SK-N-SH (cell line): ENCODE measurements at regions not wholly inside any gene's neighbourhood (a gene's known extent, or its start where the extent isn't known, plus 50 kb on each side); places are given as distances from the start of the nearest gene placed in this dataset.

ENCODE experiments used
- CTCF ChIA-PET: fragments of 300-600, 350-600 bp; formaldehyde crosslinking; extraction: SDS; loops from one replicate; lab custom pipeline; 2021; lab: Yijun Ruan, JAX
- POLR2A ChIA-PET: fragments of 350-600 bp; sonication (Branson Sonifier 250); formaldehyde crosslinking; extraction: SDS; loops from one replicate; lab custom pipeline; 2020; ENCODE audit warnings: antibody characterized with exemption, inconsistent platforms; lab: Yijun Ruan, JAX
- DNase-seq: peaks from one replicate; pipeline ENCODE4 v3.0.0; 2012
- H2AFZ ChIP-seq: fragments of 200-600 bp; sonication (generic); 2 replicates; pipeline ENCODE4 v1.8.1; 2016; ENCODE audit warnings: antibody characterized with exemption, mild to moderate bottlenecking, low read depth
- H3F3A ChIP-seq: fragments of 200-600 bp; sonication (generic); replicated peaks from 2 replicates; pipeline ENCODE3; 2016; ENCODE audit warnings: antibody characterized with exemption, mild to moderate bottlenecking; ENCODE audit not compliant: insufficient read depth
- H3K27ac ChIP-seq, 2 experiments: fragments of 200-500 bp in 1 of 2; fragments of 200-600 bp in 1 of 2; sonication (Bioruptor generic) in 1 of 2; sonication (generic), shearing (Covaris generic) in 1 of 2; 2 replicates each; pipeline versions ENCODE4 v1.5.1 to v1.6.1; 2014 to 2016; ENCODE audit warnings: low read depth in 2 of 2, inconsistent platforms in 1 of 2, low read length in 1 of 2, mild to moderate bottlenecking in 1 of 2, mixed read lengths in 1 of 2
- H3K27me3 ChIP-seq: fragments of 200-600 bp; sonication (generic), shearing (Covaris generic); 2 replicates; pipeline ENCODE4 v1.6.1; 2016; ENCODE audit warnings: mixed run types; ENCODE audit not compliant: insufficient read depth
- H3K36me3 ChIP-seq, 2 experiments: fragments of 200-500 bp in 1 of 2; fragments of 200-600 bp in 1 of 2; sonication (Bioruptor generic) in 1 of 2; sonication (generic) in 1 of 2; replicated peaks in 1 of 2; 2 replicates each; pipeline versions ENCODE3 to v1.5.1; 2014 to 2016; ENCODE audit warnings: low read length in 1 of 2, mild to moderate bottlenecking in 1 of 2; ENCODE audit not compliant: insufficient read depth in 2 of 2, control insufficient read depth in 1 of 2
- H3K4me1 ChIP-seq, 2 experiments: fragments of 200-500 bp in 1 of 2; fragments of 200-600 bp in 1 of 2; sonication (Bioruptor generic) in 1 of 2; sonication (generic), shearing (Covaris generic) in 1 of 2; 2 replicates each; pipeline versions ENCODE4 v1.5.1 to v1.6.1; 2014 to 2016; ENCODE audit warnings: low read depth in 1 of 2, low read length in 1 of 2, mixed run types in 1 of 2; ENCODE audit not compliant: insufficient read depth in 2 of 2, control insufficient read depth in 1 of 2
- H3K4me2 ChIP-seq: fragments of 200-600 bp; sonication (generic), shearing (Covaris generic); 2 replicates; pipeline ENCODE4 v1.6.1; 2017; ENCODE audit warnings: mixed run types
- H3K4me3 ChIP-seq, 2 experiments: fragments of 200-500 bp in 1 of 2; fragments of 200-600 bp in 1 of 2; sonication (Bioruptor generic) in 1 of 2; sonication (generic), shearing (Covaris generic) in 1 of 2; 2 replicates each; pipeline versions ENCODE4 v1.5.1 to v1.8.1; 2014 to 2016; ENCODE audit warnings: low read depth in 2 of 2, inconsistent platforms in 1 of 2, low read length in 1 of 2, mild to moderate bottlenecking in 1 of 2, mixed read lengths in 1 of 2, moderate library complexity in 1 of 2
- H3K79me2 ChIP-seq: fragments of 200-600 bp; sonication (generic); 2 replicates; pipeline ENCODE4 v1.8.1; 2017; ENCODE audit warnings: mild to moderate bottlenecking; ENCODE audit not compliant: insufficient read depth
- H3K9ac ChIP-seq: fragments of 200-600 bp; sonication (generic); 2 replicates; pipeline ENCODE4 v1.6.1; 2017; ENCODE audit warnings: mixed run types
- H3K9me2 ChIP-seq: fragments of 200-600 bp; sonication (generic); 2 replicates; pipeline ENCODE4 v1.6.1; 2017; ENCODE audit warnings: mixed run types
- H3K9me3 ChIP-seq: fragments of 200-600 bp; sonication (generic); 2 replicates; pipeline ENCODE4 v1.6.1; 2017; ENCODE audit warnings: mixed run types, mild to moderate bottlenecking, moderate library complexity
- H4K20me1 ChIP-seq: fragments of 200-600 bp; sonication (generic); 2 replicates; pipeline ENCODE4 v1.6.1; 2017; ENCODE audit warnings: mild to moderate bottlenecking, mixed run types; ENCODE audit not compliant: insufficient read depth
- FOXJ3 ChIP-seq: sonication (generic); formaldehyde crosslinking; IDR thresholded peaks from 2 replicates; pipeline ENCODE4 v1.5.1; 2020; ENCODE audit warnings: mild to moderate bottlenecking, missing genetic modification reagents
- GATA2 ChIP-seq: sonication (generic); formaldehyde crosslinking; IDR thresholded peaks from 2 replicates; pipeline ENCODE4 v1.5.0; 2020; ENCODE audit warnings: mild to moderate bottlenecking, missing genetic modification reagents
- MEF2A ChIP-seq: IDR thresholded peaks from 2 replicates; pipeline ENCODE4 v1.4.0; 2012; ENCODE audit warnings: low read depth, borderline replicate concordance
- RFX5 ChIP-seq: IDR thresholded peaks from 2 replicates; pipeline ENCODE4 v1.6.1; 2012; ENCODE audit warnings: mild to moderate bottlenecking, improper control_type of control experiment, low read length
- SIN3A ChIP-seq: IDR thresholded peaks from 2 replicates; pipeline ENCODE4 v1.6.1; 2012; ENCODE audit warnings: low read depth, mild to moderate bottlenecking, low read length, moderate library complexity, borderline replicate concordance
- SMC3 ChIP-seq: IDR thresholded peaks from 2 replicates; pipeline ENCODE4 v1.6.1; 2012; ENCODE audit warnings: low read depth, low read length, improper control_type of control experiment
- TCF12 ChIP-seq: IDR thresholded peaks from 2 replicates; pipeline ENCODE4 v1.4.0; 2012
- USF1 ChIP-seq: IDR thresholded peaks from 2 replicates; pipeline ENCODE4 v1.4.0; 2012; ENCODE audit warnings: low read depth, borderline replicate concordance
- USF2 ChIP-seq: fragments of 150-350 bp; IDR thresholded peaks from 2 replicates; pipeline ENCODE4 v1.6.1; 2017; ENCODE audit warnings: antibody characterized with exemption, low read length, low read depth, borderline replicate concordance
- YY1 ChIP-seq: IDR thresholded peaks from 2 replicates; pipeline ENCODE4 v1.4.0; 2012; ENCODE audit warnings: low read depth, mild to moderate bottlenecking
- WGBS: methylation state at CpG from one replicate; pipeline ENCODE4 v1.1.6; 2017; ENCODE audit warnings: low lambda C conversion rate; 5-methylcytosine and 5-hydroxymethylcytosine counted together
- TF ChIP-seq, protein P1 (sequence below): IDR thresholded peaks from 2 replicates; pipeline ENCODE4; 2012

DNA sequence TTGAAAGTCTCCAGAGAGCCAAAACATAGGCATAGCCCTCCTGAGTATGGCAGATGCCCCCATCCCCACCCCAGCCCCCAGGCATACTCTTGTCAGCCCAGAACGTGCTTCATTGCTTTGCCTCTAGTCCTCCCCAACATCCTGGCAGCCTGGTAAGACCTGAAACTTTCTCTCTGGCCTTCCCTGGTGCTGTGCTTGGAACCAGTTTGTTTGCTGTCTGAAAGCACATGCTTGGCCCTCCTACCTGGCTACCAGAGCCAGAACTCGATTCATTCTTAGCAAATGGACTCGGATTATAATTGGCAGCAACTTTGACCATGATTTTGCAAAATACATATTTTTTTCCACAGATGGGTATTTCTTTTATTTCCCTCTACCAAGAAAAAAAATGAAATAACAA lies 248.1 kb downstream of the USP46 start:
- H3K36me3 ChIP-seq, result no peaks in the 10 kb centered on the region
- H3K9me2 ChIP-seq, result no peaks in the 10 kb centered on the region
- no peaks in the 10 kb centered on the region for H4K20me1 ChIP-seq
- no peak overlapping the region for H3K4me2 ChIP-seq
- no peaks in the 10 kb centered on the region for H3K9me3 ChIP-seq
- no peak overlapping the region for H3K9ac ChIP-seq
- no peak overlapping the region; a peak in 1 of 4 replicates for H3K4me3 ChIP-seq
- 12% methylated on average over 3 of the region's 3 CpGs for WGBS
- no peaks in the 10 kb centered on the region for H3F3A ChIP-seq
- no peaks in the 10 kb centered on the region for H3K4me1 ChIP-seq
- ChIA-PET POLR2A (no interaction called here), CTCF (no interaction called here)
- H3K27me3 ChIP-seq, result no peaks in the 10 kb centered on the region
- TF ChIP-seq RFX5 (no peak), GATA2 (CRISPR knock-in tag) (no peak), SMC3 (no peak), USF2 (no peak)
- TF ChIP-seq, protein P1, sequence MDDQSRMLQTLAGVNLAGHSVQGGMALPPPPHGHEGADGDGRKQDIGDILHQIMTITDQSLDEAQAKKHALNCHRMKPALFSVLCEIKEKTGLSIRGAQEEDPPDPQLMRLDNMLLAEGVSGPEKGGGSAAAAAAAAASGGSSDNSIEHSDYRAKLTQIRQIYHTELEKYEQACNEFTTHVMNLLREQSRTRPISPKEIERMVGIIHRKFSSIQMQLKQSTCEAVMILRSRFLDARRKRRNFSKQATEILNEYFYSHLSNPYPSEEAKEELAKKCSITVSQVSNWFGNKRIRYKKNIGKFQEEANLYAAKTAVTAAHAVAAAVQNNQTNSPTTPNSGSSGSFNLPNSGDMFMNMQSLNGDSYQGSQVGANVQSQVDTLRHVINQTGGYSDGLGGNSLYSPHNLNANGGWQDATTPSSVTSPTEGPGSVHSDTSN, result no peak
- H2AFZ ChIP-seq, result no peak overlapping the region
- no peaks in the 10 kb centered on the region for H3K79me2 ChIP-seq
- no peak overlapping the region for H3K27ac ChIP-seq
- DNase-seq, result no peak

- no peak overlapping the region for H2AFZ ChIP-seq
- POLR2A ChIA-PET, result no interaction called here
- no peak overlapping the region for H3K4me2 ChIP-seq
- no peaks in the 10 kb centered on the region for H4K20me1 ChIP-seq
- H3K9me3 ChIP-seq, result no peaks in the 10 kb centered on the region
- CTCF ChIA-PET, result no interaction called here
- DNase-seq, result no peak
- no peaks in the 10 kb centered on the region for H3K79me2 ChIP-seq
- no peaks in the 10 kb centered on the region for H3K9me2 ChIP-seq
- H3K27me3 ChIP-seq, result no peaks in the 10 kb centered on the region
- WGBS, result 14% methylated on average over 2 of the region's 5 CpGs
- TF ChIP-seq USF1, result no peak
- TF ChIP-seq TCF12, result no peak
- no peak for TF ChIP-seq MEF2A
- TF ChIP-seq SIN3A, result no peak
- TF ChIP-seq FOXJ3, result no peak
- TF ChIP-seq SMC3, result no peak
- no peak for TF ChIP-seq YY1
- H3K4me1 ChIP-seq, result peaks cover 0 to 24% of the 10 kb centered on the region in 2 experiments; a peak in 2 of 4 replicates
- no peak overlapping the region for H3K9ac ChIP-seq
- no peaks in the 10 kb centered on the region for H3F3A ChIP-seq
- no peaks in the 10 kb centered on the region for H3K36me3 ChIP-seq
- no peak overlapping the region for H3K4me3 ChIP-seq
- no peak overlapping the region; a peak in 1 of 4 replicates for H3K27ac ChIP-seq
These were observed 238.8 kb downstream of the USP46 start for GRCh38 chr4:52420330-52420729.
